ENCODE measurements at regions not wholly inside any gene's neighbourhood (a gene's known extent, or its start where the extent isn't known, plus 50 kb on each side); places are given as distances from the start of the nearest gene placed in this dataset.

DNA sequence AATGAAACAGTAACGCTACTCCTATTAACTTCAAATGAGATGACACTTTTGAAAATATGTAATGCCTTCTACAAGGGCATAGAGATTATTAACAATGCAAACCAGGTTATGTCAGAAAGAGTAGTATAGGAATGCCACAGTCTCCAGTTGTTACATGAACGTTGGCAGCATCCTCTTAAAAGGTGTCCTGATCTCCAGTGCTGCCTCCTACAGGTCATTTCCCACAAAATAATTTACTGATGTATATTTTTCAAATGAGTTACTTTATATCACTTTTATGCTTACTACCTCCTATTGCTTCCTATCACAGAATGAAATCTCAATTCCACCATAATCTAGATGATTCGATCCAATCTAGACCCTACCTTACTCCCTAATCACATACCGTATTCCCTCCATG lies 195.2 kb upstream of the EPHA5 start:
- H3K9me3 Mint-ChIP-seq: peaks cover 0 to 17% (median 5%) of the 10 kb centered on the region in 5 donors
- H3K27me3 ChIP-seq (ENCODE audit: insufficient read depth, low read length, poor library complexity, severe bottlenecking): no peaks in the 10 kb centered on the region
- no peaks in the 10 kb centered on the region for H3K9me3 ChIP-seq (ENCODE audit: low read length)
- POLR2A ChIA-PET: no interaction called here
- CTCF ChIA-PET: no interaction called here
- DNase-seq: no peak
- H3K27ac ChIP-seq (ENCODE audit: low read depth, low read length): no peak overlapping the region
- no peak overlapping the region for H3K4me3 Mint-ChIP-seq
- H3K4me1 Mint-ChIP-seq: no peaks in the 10 kb centered on the region
- H3K36me3 ChIP-seq (ENCODE audit: insufficient read depth, low read length): no peaks in the 10 kb centered on the region
- no peaks in the 10 kb centered on the region for H3K36me3 Mint-ChIP-seq
- H3K27ac Mint-ChIP-seq: no peak overlapping the region
- H3K4me3 ChIP-seq (ENCODE audit: low read length): no peak overlapping the region
- H3K4me1 ChIP-seq (ENCODE audit: insufficient read depth, low read length): no peaks in the 10 kb centered on the region
- no peaks in the 10 kb centered on the region for H3K27me3 Mint-ChIP-seq

DNA sequence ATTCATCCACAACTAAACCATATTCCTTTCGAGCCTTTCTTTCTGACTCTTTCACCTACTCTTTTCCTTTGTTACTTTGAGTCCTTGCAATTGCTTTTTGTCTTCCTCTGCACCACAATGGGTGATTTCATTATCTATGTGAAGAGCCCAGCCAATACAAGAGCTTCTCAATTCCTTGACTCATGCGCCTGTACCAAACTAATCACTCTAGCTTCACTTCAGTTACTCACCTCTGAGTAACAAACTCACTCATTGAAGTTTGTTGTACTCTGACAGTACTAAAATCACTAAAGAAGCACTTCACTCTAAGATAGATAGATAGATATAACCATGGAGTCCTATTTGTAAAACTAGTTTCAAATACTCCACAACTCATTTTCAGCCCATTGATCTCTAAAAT lies 191.7 kb upstream of the EPHA5 start:
- no peak for DNase-seq
- Histone ChIP-seq H3K4me3 (ENCODE audit: low read length) (no peak overlapping the region), H3K27me3 (ENCODE audit: insufficient read depth, low read length, poor library complexity, severe bottlenecking) (no peaks in the 10 kb centered on the region), H3K27ac (ENCODE audit: low read depth, low read length) (no peak overlapping the region), H3K36me3 (ENCODE audit: insufficient read depth, low read length) (no peaks in the 10 kb centered on the region), H3K4me1 (ENCODE audit: insufficient read depth, low read length) (no peaks in the 10 kb centered on the region), H3K9me3 (ENCODE audit: low read length) (no peaks in the 10 kb centered on the region)
- CTCF ChIA-PET: no interaction called here
- Mint-ChIP-seq H3K4me3 (no peak overlapping the region), H3K27me3 (no peaks in the 10 kb centered on the region), H3K4me1 (no peaks in the 10 kb centered on the region), H3K9me3 (peaks cover 0 to 20% (median 5%) of the 10 kb centered on the region in 5 donors), H3K36me3 (no peaks in the 10 kb centered on the region), H3K27ac (no peak overlapping the region)
- POLR2A ChIA-PET: no interaction called here

DNA sequence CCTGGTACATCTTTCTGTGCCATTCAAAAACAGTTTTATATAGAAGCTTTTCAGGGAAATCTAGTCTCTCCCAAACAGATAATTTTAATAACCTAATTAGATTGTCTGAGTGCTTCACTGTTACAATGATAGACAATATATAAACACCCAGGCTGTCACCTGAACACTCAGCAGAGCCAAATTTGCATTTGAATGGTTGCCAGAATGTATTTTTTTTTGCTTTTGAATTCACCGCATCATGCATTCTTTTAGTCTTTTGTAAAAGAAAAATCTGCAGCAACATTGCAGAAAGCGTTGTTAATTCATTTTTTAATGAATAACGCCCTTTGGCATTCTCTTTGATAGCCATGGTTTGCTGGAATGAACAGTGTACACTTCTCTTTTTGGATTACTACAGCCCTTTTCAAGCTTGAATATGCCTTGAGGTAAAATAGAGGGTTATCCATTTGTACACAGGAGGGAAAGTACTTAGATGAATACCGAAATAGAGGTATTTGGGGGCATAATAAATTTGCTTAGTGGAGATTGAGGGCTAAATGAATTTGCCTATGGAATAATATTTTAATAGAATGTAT lies 175.0 kb upstream of the EPHA5 start:
- Histone ChIP-seq H3K4me1 (ENCODE audit: insufficient read depth, low read length) (no peaks in the 10 kb centered on the region), H3K27me3 (ENCODE audit: insufficient read depth, low read length, poor library complexity, severe bottlenecking) (no peaks in the 10 kb centered on the region), H3K4me3 (ENCODE audit: low read length) (no peak overlapping the region), H3K27ac (ENCODE audit: low read depth, low read length) (no peak overlapping the region), H3K9me3 (ENCODE audit: low read length) (no peaks in the 10 kb centered on the region), H3K36me3 (ENCODE audit: insufficient read depth, low read length) (no peaks in the 10 kb centered on the region)
- H3K9me3 Mint-ChIP-seq: peaks cover 0 to 35% (median 2%) of the 10 kb centered on the region in 5 donors
- no peak for DNase-seq
- ChIA-PET CTCF (no interaction called here), POLR2A (no interaction called here)
- no peaks in the 10 kb centered on the region for H3K27me3 Mint-ChIP-seq
- H3K27ac Mint-ChIP-seq: no peak overlapping the region
- H3K4me1 Mint-ChIP-seq: no peaks in the 10 kb centered on the region
- H3K4me3 Mint-ChIP-seq: no peak overlapping the region
- no peaks in the 10 kb centered on the region for H3K36me3 Mint-ChIP-seq

- H3K4me1 ChIP-seq (ENCODE audit: insufficient read depth, low read length): no peaks in the 10 kb centered on the region
- no peak overlapping the region for H3K4me3 Mint-ChIP-seq
- H3K9me3 ChIP-seq (ENCODE audit: low read length): no peaks in the 10 kb centered on the region
- H3K36me3 ChIP-seq (ENCODE audit: insufficient read depth, low read length): no peaks in the 10 kb centered on the region
- CTCF ChIA-PET: no interaction called here
- H3K4me1 Mint-ChIP-seq: no peaks in the 10 kb centered on the region
- no peaks in the 10 kb centered on the region for H3K27me3 Mint-ChIP-seq
- H3K27ac ChIP-seq (ENCODE audit: low read depth, low read length): no peak overlapping the region
- no peaks in the 10 kb centered on the region for H3K36me3 Mint-ChIP-seq
- no peaks in the 10 kb centered on the region for H3K27me3 ChIP-seq (ENCODE audit: insufficient read depth, low read length, poor library complexity, severe bottlenecking)
- no peak overlapping the region for H3K27ac Mint-ChIP-seq
- H3K4me3 ChIP-seq (ENCODE audit: low read length): no peak overlapping the region
- POLR2A ChIA-PET: no interaction called here
- peaks cover 1 to 39% (median 11%) of the 10 kb centered on the region in 5 donors for H3K9me3 Mint-ChIP-seq
- DNase-seq: no peak
Observed at GRCh38 chr4:65839164-65839931, 169.1 kb upstream of the EPHA5 start.

- no peaks in the 10 kb centered on the region for H3K36me3 Mint-ChIP-seq
- no peaks in the 10 kb centered on the region for H3K4me1 ChIP-seq (ENCODE audit: insufficient read depth, low read length)
- no peaks in the 10 kb centered on the region for H3K27me3 Mint-ChIP-seq
- no peak overlapping the region for H3K27ac Mint-ChIP-seq
- H3K4me1 Mint-ChIP-seq: no peaks in the 10 kb centered on the region
- no peak overlapping the region for H3K27ac ChIP-seq (ENCODE audit: low read depth, low read length)
- no peak overlapping the region for H3K4me3 ChIP-seq (ENCODE audit: low read length)
- peaks cover 1 to 30% (median 15%) of the 10 kb centered on the region in 5 donors for H3K9me3 Mint-ChIP-seq
- no peak overlapping the region for H3K4me3 Mint-ChIP-seq
- ChIA-PET POLR2A (no interaction called here), CTCF (no interaction called here)
- H3K27me3 ChIP-seq (ENCODE audit: insufficient read depth, low read length, poor library complexity, severe bottlenecking): no peaks in the 10 kb centered on the region
- H3K9me3 ChIP-seq (ENCODE audit: low read length): no peaks in the 10 kb centered on the region
- no peaks in the 10 kb centered on the region for H3K36me3 ChIP-seq (ENCODE audit: insufficient read depth, low read length)
- no peak for DNase-seq
Observed at GRCh38 chr4:65834707-65835106, 164.4 kb upstream of the EPHA5 start.

GRCh38 chr4:65831828-65832227 lies 161.5 kb upstream of the EPHA5 start:
- Histone ChIP-seq H3K4me1 (ENCODE audit: insufficient read depth, low read length) (no peaks in the 10 kb centered on the region), H3K27ac (ENCODE audit: low read depth, low read length) (no peak overlapping the region), H3K4me3 (ENCODE audit: low read length) (no peak overlapping the region), H3K36me3 (ENCODE audit: insufficient read depth, low read length) (no peaks in the 10 kb centered on the region), H3K27me3 (ENCODE audit: insufficient read depth, low read length, poor library complexity, severe bottlenecking) (no peaks in the 10 kb centered on the region), H3K9me3 (ENCODE audit: low read length) (no peaks in the 10 kb centered on the region)
- ChIA-PET POLR2A (no interaction called here), CTCF (no interaction called here)
- Mint-ChIP-seq H3K36me3 (no peaks in the 10 kb centered on the region), H3K27me3 (no peaks in the 10 kb centered on the region), H3K4me1 (no peaks in the 10 kb centered on the region), H3K27ac (no peak overlapping the region), H3K9me3 (peaks cover 1 to 28% (median 6%) of the 10 kb centered on the region in 5 donors), H3K4me3 (no peak overlapping the region)
- no peak for DNase-seq

DNA sequence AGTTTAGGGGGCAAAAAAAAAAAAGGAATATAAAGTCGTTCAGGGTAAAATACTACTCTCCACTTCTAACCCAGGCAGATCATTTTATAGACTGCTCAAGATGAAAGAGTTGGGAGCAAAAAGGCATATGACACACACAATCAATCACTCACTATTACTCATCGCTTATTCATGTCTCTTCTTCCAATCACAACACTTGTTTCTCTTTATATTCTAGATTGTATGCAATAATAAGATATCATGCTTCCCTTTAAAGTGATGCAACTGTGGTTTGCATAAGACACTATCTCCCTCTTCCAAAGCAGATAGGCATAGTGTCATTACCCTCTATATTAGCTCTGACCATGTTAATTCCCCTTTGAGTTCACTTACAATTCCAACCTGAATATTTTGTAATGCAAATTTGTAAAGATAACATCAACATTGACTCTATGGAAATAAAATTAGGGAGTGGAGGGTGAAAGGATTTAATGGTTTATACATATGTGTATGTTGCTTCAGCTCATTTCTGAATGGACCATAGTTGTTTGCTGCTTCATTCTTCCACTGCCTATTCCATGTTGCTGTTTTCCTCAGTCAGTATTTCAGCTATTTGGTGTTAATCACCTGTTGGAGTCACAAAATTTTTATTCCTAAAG lies 154.9 kb upstream of the EPHA5 start:
- no peaks in the 10 kb centered on the region for H3K36me3 ChIP-seq (ENCODE audit: insufficient read depth, low read length)
- H3K4me3 ChIP-seq (ENCODE audit: low read length): no peak overlapping the region
- H3K4me1 Mint-ChIP-seq: no peaks in the 10 kb centered on the region
- H3K27ac ChIP-seq (ENCODE audit: low read depth, low read length): no peak overlapping the region
- no peaks in the 10 kb centered on the region for H3K9me3 ChIP-seq (ENCODE audit: low read length)
- no peak overlapping the region for H3K4me3 Mint-ChIP-seq
- no peaks in the 10 kb centered on the region for H3K27me3 ChIP-seq (ENCODE audit: insufficient read depth, low read length, poor library complexity, severe bottlenecking)
- ChIA-PET POLR2A (no interaction called here), CTCF (no interaction called here)
- H3K27me3 Mint-ChIP-seq: no peaks in the 10 kb centered on the region
- no peaks in the 10 kb centered on the region for H3K36me3 Mint-ChIP-seq
- H3K4me1 ChIP-seq (ENCODE audit: insufficient read depth, low read length): no peaks in the 10 kb centered on the region
- H3K9me3 Mint-ChIP-seq: peaks cover 2 to 36% (median 4%) of the 10 kb centered on the region in 5 donors
- DNase-seq: no peak
- no peak overlapping the region for H3K27ac Mint-ChIP-seq

- Mint-ChIP-seq H3K4me1 (no peaks in the 10 kb centered on the region), H3K36me3 (no peaks in the 10 kb centered on the region), H3K27ac (no peak overlapping the region), H3K4me3 (no peak overlapping the region), H3K9me3 (peaks cover 5 to 39% (median 8%) of the 10 kb centered on the region in 5 donors), H3K27me3 (no peaks in the 10 kb centered on the region)
- CTCF ChIA-PET: no interaction called here
- POLR2A ChIA-PET: no interaction called here
- Histone ChIP-seq H3K9me3 (ENCODE audit: low read length) (no peaks in the 10 kb centered on the region), H3K27ac (ENCODE audit: low read depth, low read length) (no peak overlapping the region), H3K4me3 (ENCODE audit: low read length) (no peak overlapping the region), H3K4me1 (ENCODE audit: insufficient read depth, low read length) (no peaks in the 10 kb centered on the region), H3K36me3 (ENCODE audit: insufficient read depth, low read length) (no peaks in the 10 kb centered on the region), H3K27me3 (ENCODE audit: insufficient read depth, low read length, poor library complexity, severe bottlenecking) (no peaks in the 10 kb centered on the region)
- DNase-seq: no peak
Observed at GRCh38 chr4:65819192-65819591, 148.9 kb upstream of the EPHA5 start.

Data from CD8-positive, alpha-beta memory T cell (primary cell).